Breast epithelium (tissue), 3 donors: ENCODE measurements at regions not wholly inside any gene's neighbourhood (a gene's known extent, or its start where the extent isn't known, plus 50 kb on each side); places are given as distances from the start of the nearest gene placed in this dataset.

ENCODE experiments used
- POLR2A ChIP-seq: fragments of 450-650 bp; IDR thresholded peaks from one replicate; pipeline ENCODE4 v1.6.1; 2016; ENCODE audit warnings: antibody characterized with exemption, mild to moderate bottlenecking, moderate library complexity
- TF ChIP-seq, protein P1 (sequence below), 3 donors: fragments of 450-650 bp; IDR thresholded peaks; one replicate each; pipeline ENCODE4 v1.5.1; 2016 to 2017; ENCODE audit warnings: antibody characterized with exemption in 3 of 3, mild to moderate bottlenecking in 3 of 3, moderate library complexity in 3 of 3

- TF ChIP-seq, protein P1, sequence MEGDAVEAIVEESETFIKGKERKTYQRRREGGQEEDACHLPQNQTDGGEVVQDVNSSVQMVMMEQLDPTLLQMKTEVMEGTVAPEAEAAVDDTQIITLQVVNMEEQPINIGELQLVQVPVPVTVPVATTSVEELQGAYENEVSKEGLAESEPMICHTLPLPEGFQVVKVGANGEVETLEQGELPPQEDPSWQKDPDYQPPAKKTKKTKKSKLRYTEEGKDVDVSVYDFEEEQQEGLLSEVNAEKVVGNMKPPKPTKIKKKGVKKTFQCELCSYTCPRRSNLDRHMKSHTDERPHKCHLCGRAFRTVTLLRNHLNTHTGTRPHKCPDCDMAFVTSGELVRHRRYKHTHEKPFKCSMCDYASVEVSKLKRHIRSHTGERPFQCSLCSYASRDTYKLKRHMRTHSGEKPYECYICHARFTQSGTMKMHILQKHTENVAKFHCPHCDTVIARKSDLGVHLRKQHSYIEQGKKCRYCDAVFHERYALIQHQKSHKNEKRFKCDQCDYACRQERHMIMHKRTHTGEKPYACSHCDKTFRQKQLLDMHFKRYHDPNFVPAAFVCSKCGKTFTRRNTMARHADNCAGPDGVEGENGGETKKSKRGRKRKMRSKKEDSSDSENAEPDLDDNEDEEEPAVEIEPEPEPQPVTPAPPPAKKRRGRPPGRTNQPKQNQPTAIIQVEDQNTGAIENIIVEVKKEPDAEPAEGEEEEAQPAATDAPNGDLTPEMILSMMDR (IDR thresholded peaks at IDR 0.05), result no peak
- no peak for TF ChIP-seq POLR2A
These were observed 143.3 kb upstream of the MTNR1B start for GRCh38 chr11:92826136-92826535.
